CD4-positive, alpha-beta T cell treated with Interleukin-4 for 4 hours (primary cell): ENCODE measurements at regions not wholly inside any gene's neighbourhood (a gene's known extent, or its start where the extent isn't known, plus 50 kb on each side); places are given as distances from the start of the nearest gene placed in this dataset.

Experiments
- DNase-seq: peaks from one replicate; pipeline ENCODE4 v3.0.0-alpha.2; 2020

DNA sequence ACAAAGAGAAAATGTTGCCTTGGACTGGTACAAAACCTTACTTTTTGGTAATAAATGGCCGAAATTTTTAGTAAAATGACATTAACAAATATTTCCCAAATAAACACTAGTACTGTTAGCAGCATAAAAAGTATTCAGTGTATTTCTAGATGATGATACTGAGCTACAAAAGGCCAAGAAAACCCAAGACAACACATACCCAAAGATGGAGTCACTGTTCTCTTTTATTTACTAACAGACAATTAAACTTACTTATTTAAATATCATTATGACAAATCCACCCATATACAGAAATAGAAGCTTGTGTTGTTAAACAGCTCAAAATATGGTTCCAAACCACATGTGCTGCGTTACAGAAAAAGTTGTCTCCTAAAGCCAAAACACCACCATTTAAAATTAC, 239.9 kb downstream of the ZEB2 start:
- no peak for DNase-seq

DNA sequence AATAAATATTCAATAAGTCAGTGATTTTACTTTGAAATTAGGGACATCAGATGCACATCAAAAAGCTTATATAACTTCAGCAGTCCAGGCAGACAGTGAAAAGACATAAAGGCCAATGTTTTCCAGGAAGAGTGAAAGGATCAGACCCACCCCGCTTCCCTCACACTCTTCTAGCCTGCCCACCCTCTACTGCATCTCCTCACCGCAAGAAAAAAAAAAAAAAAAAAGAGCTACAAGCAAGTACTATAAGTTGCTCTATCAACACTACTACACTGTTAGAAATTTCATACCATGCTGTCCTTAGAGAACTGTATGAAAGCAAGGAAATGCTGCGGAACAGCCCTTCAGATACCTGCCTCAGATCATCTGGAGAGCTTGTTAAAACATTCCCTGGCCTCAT, 240.8 kb downstream of the ZEB2 start:
- DNase-seq, result no peak

DNA sequence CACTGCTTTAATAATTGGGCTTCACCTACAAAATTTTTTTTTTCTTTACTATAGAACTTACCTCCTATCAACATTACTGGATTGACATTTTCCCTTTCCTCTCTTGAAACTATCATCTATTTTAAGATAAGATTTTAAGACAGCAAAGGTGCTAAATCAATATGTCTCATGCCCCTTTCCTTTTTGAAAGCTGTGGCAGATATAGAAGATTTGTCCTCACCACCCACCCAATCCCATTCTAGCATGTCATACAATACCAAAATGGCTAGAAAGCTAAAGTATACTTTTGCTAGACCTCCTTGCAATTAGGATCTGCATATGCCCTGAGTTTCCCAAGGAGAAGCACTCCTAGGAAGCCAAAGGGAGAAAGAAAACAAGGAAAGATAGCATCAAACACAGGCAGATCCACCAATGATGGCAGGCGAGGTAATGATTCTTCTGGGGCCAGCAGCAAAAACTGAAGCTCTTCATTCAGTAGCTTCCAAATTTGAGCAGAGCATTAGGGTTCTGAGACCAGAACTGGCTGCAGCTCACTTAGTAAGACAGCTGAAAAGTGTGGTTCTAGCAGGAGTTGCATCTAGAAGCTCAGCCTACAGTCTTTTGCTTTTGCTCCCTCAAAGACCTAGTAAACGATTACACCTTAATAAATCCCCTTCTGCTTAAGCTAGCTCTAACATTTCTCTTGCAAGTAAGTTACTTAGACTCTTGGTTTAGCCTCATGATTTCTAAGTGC, 242.1 kb downstream of the ZEB2 start:
- DNase-seq, result no peak

DNA sequence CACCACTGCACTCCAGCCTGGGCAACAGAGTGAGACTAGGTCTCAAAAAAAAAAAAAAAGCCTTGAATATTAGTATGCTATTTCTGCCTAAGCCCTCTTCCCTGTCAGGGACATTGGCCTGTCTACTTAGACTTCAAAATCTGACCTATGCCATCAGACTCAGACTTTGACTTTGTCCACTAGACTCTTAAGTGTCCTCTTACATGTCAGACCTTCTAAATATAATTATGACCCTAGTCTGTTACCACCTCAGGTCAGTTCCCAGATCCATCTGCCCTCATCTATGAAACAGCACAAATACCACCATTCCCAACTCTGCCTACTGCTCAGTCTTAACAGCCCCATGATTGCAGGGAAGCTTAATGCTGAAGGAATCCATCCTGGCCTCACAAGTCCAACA, 244.6 kb downstream of the ZEB2 start:
- no peak for DNase-seq

DNA sequence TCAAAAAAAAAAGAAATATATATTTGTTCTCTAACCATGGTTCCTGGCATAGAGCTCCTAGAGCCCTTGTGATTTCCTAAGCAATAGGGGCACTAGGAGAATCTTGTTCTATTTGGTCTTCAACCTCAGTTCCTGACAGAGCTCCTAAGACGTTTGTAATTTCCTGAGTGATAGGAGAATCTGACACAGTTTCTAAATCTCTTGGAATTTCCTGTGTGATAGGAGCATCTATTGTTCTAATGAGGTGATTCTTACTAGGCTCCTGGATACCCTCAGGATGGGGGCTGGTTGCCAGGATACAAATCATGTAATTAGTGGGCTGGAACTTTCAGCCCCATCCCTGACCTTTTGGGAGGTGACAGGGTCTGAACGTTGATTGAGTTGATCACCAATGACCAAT, 245.8 kb downstream of the ZEB2 start:
- DNase-seq, result no peak

DNA sequence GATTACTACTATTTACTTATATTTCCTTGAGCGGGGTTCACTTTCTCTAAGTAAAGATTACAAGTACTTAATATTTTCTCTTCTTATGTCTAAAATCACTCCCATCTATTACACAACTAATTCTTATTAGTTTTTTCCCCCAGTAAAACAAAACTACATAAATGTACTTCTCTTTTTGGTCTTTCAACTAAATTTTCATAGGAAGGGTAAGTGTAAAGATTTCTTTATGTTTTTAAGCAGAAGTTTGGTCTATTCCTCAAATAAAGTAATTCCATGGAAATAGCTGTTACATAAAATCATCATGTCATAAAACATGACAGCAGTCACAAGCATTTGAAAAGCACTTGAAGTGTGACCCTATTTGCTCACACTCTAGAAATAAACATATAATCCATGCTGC, 249.0 kb downstream of the ZEB2 start:
- no peak for DNase-seq

DNA sequence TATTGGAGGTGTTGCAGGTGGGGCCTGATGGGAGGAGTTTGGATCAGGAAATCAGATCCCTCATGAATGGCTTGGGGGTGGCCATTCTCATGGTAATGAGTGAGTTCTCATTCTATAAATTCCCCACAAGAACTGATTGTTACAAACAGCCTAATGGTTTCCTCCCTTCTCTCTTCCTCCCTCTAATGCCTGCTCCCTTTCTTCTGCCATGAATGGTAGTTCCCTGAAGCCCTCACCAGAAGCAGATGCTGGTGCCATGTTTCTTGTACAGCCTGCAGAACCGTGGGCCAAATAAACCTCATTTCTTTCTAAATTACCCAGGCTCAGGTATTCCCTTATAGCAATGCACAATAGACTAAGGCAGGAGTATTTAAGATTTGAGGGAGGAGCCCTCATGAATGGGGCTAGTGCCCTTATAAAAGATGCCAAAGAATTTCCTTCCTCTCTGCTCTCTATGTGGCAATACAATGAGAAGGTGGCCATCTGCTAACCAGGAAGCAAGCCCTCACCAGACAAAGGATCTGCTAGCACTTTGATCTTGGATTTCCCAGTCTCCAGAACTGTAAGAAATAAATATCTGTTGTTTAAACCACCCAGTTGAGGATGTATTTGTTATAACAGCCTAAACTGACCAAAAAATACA, 251.8 kb downstream of the ZEB2 start:
- DNase-seq, result no peak

DNA sequence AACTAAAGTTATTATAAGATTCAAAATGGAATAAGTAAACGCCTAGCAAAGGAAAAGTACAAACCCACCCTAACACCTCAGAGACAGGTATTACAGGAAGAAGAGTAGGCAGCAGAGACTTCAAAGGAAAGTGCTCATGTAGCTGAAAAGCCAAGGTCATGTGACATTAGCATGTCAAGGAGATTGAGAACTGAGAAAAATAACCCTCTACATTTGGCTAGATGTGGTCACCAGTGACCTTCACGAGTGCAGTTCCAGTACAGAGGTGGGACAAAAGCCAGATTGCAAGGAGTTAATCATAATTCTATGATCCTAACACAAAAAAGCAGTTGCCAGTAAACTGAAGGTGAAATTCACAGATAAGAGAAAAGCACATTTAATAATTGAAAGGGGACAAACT, 252.7 kb downstream of the ZEB2 start:
- peak; percentile 36 for DNase-seq

DNA sequence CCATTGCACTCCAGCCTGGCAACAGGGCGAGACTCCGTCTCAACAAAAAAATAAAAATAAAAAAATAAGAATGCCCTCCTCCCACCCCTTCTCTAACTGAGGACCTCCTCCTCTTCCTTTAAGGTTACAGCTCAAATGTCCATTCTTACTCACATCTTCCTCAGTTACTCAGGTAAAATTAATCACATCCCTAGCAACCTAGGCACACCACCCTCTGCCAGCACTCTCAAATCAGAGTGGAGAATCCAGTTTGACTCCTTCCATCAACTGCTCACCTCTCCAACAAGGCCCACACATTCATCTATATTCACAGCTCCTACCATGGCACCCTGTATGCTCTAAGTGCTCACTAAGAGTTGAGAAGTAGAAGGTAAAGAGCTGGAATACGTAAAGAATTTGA, 254.3 kb downstream of the ZEB2 start:
- DNase-seq, result no peak

DNA sequence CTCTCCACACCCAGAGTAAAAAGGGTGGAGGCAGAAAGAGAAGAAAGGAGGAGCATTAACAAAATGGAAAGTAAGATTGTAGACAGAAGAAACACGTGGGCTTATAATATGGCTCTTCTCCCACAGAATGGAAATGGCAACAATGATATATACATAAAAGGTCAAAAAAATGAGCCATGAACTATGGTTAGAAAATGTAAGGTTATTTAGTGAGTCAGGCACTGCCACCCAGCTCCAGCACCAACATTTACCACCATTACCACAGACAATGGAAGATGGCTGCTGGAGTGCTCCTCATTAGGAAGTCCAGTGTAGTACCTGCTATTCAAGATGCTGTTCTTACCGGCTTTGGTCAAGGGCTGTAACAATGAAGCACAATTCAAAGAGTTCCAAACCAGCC, 258.0 kb downstream of the ZEB2 start:
- DNase-seq, result no peak

DNA sequence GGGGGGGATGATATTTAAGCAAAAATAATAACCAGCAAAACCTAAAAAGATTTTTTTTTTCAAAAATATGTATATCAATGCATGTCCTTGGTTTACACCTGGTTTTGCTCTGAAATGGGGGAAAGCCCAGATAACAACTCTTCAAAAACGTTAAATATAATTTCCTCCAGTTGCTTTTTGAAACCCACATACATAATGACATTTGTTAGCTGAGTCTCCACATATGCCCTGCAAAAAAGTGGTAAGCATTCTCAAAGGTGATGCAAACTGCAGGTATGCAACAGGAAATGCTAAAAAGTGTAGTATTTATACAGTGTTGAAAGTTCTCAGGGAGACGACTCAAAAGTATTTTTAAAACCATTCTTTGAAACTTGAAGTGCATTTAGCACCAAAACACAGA, 258.6 kb downstream of the ZEB2 start:
- no peak for DNase-seq

DNA sequence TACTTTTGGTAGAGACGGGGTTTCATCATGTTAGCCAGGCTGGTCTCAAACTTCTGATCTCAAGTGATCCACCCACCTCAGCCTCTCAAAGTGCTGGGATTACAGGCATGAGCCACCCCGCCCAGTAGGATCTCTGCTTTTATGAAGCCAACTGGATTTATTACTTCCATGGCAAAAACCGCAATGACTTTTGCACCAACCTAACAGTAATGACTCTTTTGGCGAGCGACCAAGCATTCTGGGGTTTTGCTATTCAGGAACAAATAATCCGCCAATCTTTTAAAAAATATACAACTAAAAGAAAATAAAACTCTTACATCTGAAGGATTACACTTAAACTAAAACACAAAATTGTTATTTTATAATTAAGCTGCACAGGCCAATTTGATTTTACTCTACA, 260.6 kb downstream of the ZEB2 start:
- no peak for DNase-seq

DNA sequence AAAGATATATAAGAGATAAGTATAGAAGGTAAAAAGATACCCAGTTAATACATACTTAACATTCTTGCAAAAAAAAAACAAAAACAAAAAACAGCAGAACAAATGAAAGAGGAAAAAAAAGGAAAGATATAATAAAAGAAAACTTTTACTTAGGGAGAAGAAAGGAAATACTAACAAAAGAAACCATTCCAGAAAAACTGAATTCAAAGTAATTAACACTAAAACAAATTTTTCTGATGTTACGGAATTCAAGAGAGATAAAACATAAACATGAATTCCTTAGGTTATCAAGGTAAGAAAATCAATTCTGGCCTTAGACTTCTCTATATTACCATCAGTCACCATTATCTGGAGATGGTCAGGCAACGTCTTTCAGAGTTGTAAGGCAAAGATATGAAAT, 261.8 kb downstream of the ZEB2 start:
- no peak for DNase-seq

DNA sequence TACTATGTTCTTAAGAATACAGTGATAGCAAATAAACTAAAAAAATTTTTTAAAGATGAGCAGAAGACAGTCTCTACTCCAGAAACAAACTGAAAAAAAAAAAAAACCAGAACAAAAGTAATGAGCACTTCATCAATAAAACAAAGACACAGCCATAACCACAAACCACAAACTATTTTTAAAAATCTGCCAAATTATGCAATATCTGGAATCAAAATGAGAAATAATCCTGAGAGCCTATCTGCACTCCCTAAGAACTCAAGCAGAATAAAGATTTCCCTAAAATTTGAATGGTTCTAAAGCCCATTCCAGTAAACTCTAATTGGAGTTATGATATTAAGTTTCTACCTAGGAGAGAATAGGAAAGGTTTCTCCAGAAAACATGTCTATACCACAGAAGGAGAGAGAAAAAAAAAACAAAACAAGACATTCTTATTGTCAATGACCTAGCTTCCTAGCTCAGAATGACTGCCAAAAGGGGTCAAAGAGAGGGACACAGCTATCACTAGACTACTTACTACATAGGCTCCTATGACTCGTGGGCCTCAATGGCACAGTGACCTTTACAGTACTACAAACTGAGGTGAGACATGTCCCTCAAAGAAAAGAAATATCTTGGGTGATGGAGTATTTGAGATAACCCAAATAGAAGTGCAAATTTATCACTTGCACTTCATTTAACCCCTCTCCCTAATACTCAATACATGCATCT, 262.8 kb downstream of the ZEB2 start:
- DNase-seq, result no peak

DNA sequence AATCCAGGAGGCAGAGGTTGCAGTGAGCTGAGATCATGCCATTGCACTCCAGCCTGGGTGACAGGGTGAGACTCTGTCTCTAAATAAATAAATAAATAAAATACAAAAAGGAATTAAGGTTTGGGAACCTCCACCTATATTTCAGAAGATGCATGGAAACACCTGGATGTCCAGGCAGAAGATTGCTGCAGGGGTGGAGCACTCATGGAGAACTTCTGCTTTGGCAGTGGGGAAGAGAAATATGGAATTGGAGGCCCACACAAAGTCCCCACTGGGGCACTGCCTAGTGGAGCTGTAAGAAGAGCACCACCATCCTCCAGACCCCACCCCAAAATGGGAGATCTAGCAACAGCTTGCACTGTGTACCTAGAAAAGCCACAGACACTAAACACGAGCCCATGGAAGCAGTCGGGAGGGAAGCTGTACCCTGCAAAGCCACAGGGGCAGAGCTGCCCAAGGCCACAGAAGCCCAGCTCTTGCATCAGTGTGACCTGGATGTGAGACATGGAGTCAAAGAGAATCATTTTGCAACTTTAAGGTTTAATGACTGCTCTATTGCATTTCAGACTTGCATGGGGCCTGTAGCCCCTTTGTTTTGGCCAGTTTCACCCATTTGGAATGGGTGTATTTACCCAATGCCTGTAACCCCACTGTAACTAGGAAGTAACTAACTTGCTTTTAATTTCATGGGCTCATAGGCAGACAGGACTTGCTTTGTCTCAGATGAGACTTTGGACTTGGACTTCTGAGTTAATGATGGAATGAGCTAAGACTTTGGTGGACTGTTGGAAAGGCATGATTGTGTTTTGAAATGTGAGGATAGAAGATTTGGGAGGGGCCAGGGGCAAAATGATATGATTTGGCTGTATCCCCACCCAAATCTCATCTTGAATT, 265.3 kb downstream of the ZEB2 start:
- no peak for DNase-seq

DNA sequence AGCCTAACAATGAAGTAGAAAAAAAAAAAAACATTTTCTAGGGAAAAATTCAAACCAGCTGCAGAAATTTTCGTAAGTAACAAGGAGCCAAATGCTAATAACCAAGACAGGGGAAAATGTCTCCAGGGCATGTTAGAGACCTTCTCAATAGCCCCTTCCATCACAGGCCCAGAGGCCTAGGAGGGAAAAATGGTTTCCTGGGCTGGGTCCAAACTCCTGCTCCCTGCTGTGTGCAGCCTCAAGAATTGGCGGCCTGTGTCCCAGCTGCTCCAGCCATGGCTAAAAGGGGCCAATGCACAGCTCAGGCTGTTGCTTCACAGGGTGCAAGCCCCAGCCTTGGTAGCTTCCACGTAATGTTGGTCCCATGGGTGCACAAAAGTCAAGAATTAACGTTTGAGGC, 266.2 kb downstream of the ZEB2 start:
- DNase-seq, result no peak

DNA sequence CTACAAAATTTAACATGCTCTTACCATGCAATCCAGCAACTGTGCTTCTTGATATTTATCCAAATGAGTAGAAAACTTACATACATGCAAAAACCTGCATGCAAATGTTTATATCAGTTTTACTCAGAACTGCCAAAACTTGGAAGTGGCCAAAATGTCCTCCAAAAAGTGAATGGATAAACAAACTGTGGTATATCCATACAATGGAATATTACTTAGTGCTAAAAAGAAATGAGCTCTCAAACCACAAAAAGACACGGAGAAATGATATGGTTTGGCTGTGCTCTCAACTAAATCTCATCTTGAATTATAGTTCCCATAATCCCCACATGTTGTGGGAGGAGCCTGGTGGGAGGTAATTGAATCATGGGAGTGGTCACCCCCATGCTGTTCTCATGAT, 267.2 kb downstream of the ZEB2 start:
- DNase-seq, result no peak

DNA sequence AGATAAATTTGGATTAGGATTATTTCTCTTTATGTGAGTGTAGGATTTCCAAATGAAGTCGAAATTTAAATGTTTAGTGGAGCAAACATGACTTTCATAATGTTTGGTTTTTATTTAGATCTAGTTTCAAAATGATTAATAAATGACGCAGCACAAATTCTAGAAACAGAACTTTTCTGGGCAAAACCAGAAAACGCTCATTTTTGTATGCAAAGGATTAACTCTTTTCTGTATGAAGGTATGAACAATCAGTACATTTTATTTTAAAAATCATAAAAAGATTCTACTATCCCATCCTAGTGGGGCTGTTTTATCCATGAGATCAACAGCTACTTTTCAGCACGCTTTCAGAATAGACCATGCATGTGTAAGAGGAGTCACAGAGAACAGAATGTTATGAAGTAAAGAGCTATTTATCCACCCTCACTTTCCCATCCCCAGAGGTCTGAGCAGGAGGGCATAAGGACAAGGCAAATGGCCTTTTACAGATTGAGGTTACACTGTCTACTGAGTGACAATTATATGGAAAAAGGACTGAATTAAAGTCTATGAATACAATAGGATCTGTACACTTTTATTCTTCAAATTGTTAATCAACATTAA, 270.8 kb downstream of the ZEB2 start:
- no peak for DNase-seq

DNA sequence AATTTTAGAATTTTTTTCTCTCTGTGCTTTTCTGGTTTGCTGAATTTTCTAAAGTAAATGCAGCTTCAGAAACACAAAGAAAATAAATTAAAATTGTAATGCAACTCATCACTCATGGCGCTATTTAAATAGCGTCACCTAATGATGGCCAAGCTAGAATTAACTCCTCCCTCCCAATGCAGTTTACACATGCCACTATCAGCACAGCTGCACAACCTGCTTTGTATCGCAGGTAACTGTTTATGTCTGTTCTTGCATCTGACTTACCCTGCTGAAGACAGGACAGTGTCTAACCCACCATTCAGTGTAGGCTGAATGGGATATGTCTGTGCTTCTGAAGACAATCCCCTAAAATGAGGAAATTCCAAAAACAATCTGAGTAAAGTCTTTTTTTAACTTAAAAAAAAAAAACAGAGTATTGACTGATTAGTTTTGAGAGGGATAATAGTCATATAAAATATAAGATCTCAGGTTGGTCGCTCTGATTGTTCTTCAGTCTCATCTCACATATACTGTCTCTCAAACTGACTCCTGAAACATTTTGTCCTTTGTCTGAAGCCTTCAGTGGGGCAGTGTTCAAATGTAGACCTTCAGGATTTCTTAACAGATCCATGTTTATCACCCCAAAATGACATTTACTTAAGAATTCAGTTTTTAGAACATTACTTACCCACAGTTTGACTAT, 271.4 kb downstream of the ZEB2 start:
- DNase-seq, result no peak

DNA sequence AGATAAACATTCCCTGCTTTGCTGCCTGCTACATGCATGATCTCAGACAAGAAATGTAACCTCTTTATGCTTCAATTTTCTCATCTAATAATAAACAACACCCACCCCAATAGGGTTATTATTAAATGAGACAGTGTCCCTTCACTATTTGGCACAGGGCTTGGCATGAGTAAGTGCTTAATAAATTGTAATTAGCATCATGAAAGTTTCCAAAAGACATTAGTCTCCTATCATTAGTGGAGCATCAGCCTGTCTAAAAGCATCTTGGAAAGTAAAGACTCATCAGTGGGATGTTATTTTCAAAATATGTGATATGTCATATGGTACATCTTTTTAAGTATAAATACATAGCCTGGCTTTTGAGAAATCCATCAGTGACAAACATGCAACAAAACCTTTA, 275.0 kb downstream of the ZEB2 start:
- DNase-seq, result no peak

DNA sequence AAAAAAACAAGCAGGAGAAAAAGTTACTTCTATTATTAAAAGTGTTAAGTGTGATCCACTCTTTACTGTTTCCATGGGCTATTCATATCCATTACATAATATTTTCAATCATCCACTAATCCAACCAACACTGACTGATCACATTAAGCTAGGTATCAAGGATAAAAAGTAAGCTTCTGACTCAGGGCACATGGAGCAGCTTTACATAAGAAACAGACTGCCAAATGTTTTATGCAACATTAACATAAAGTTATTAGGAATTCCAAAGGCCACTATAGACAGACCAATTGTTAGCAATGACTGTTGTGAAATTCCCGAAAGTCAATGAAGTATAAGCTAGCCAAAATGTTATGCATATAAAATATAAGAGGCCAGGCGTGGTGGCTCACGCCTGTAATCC, 277.6 kb downstream of the ZEB2 start:
- no peak for DNase-seq

DNA sequence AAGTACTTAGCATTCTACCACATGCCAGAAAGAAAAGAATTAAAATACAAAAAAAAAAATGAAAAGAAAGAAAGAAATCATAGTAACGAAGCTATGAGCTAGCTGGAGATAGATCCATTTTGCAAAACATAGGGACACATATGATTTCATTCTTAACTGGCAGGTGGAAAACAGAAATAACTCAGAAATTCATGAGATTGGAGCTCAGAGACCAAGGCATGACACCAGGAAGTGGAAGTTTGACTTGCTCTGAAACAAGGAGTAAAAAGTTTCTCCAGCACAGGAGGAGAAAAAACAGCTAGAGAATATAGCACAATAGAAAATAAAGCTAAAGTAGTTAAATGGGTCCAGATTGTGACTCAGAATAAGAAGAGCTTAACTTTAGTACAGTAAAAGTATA, 278.1 kb downstream of the ZEB2 start:
- DNase-seq, result no peak
